Activated naive CD8-positive, alpha-beta T cell treated with anti-CD3 and anti-CD28 coated beads for 36 hours (primary cell): ENCODE measurements at regions not wholly inside any gene's neighbourhood (a gene's known extent, or its start where the extent isn't known, plus 50 kb on each side); places are given as distances from the start of the nearest gene placed in this dataset.
"Not testable (repeated sequence)": the region's sequence is repeated elsewhere in the genome, so short reads cannot be mapped to it uniquely, and the experiment has no call there.

Experiments used
- DNase-seq: peaks from one replicate; pipeline ENCODE4 v3.0.0; 2021
- H3K27ac Mint-ChIP-seq: one replicate; pipeline ENCODE4 v1.8.0; 2022; ENCODE audit warnings: mild to moderate bottlenecking, moderate library complexity, mixed read lengths
- H3K27me3 Mint-ChIP-seq: one replicate; pipeline ENCODE4 v1.8.0; 2022; ENCODE audit warnings: mild to moderate bottlenecking, mixed read lengths
- H3K36me3 Mint-ChIP-seq: one replicate; pipeline ENCODE4 v1.8.0; 2021; ENCODE audit warnings: mild to moderate bottlenecking, mixed read lengths
- H3K4me1 Mint-ChIP-seq: one replicate; pipeline ENCODE4 v1.8.0; 2021; ENCODE audit warnings: mixed read lengths
- H3K4me3 Mint-ChIP-seq: one replicate; pipeline ENCODE4 v1.8.0; 2022; ENCODE audit warnings: mild to moderate bottlenecking, moderate library complexity, mixed read lengths
- H3K9me3 Mint-ChIP-seq: one replicate; pipeline ENCODE4 v1.8.0; 2022; ENCODE audit warnings: mixed read lengths

- Mint-ChIP-seq H3K4me3 (no peak overlapping the region), H3K36me3 (no peaks in the 10 kb centered on the region), H3K27ac (no peak overlapping the region), H3K27me3 (no peaks in the 10 kb centered on the region), H3K4me1 (no peaks in the 10 kb centered on the region), H3K9me3 (peaks cover 1% of the 10 kb centered on the region)
- no peak for DNase-seq
Observed at GRCh38 chr13:73661687-73662425, 472.3 kb downstream of the KLF12 start.

GRCh38 chr13:73661066-73661465 lies 473.1 kb downstream of the KLF12 start:
- no peak overlapping the region for H3K4me3 Mint-ChIP-seq
- no peak for DNase-seq
- H3K27me3 Mint-ChIP-seq, result no peaks in the 10 kb centered on the region
- no peaks in the 10 kb centered on the region for H3K36me3 Mint-ChIP-seq
- no peak overlapping the region for H3K27ac Mint-ChIP-seq
- peaks cover 1% of the 10 kb centered on the region for H3K9me3 Mint-ChIP-seq
- H3K4me1 Mint-ChIP-seq, result no peaks in the 10 kb centered on the region

GRCh38 chr13:73658639-73659038 lies 475.6 kb downstream of the KLF12 start:
- peaks cover 1% of the 10 kb centered on the region for H3K9me3 Mint-ChIP-seq
- no peak overlapping the region for H3K4me3 Mint-ChIP-seq
- no peak overlapping the region for H3K27ac Mint-ChIP-seq
- H3K4me1 Mint-ChIP-seq, result no peaks in the 10 kb centered on the region
- no peak for DNase-seq
- H3K27me3 Mint-ChIP-seq, result no peaks in the 10 kb centered on the region
- no peaks in the 10 kb centered on the region for H3K36me3 Mint-ChIP-seq

- Mint-ChIP-seq H3K9me3 (peaks cover 1% of the 10 kb centered on the region), H3K27me3 (no peaks in the 10 kb centered on the region), H3K4me3 (no peak overlapping the region), H3K36me3 (no peaks in the 10 kb centered on the region), H3K27ac (no peak overlapping the region), H3K4me1 (no peaks in the 10 kb centered on the region)
- no peak for DNase-seq
Observed at GRCh38 chr13:73657821-73658540, 476.2 kb downstream of the KLF12 start.

GRCh38 chr13:73656863-73657262 lies 477.3 kb downstream of the KLF12 start:
- no peaks in the 10 kb centered on the region for H3K36me3 Mint-ChIP-seq

GRCh38 chr13:73653688-73654087 lies 480.5 kb downstream of the KLF12 start:
- Mint-ChIP-seq H3K4me1 (no peaks in the 10 kb centered on the region), H3K36me3 (no peaks in the 10 kb centered on the region), H3K27me3 (no peaks in the 10 kb centered on the region), H3K9me3 (peaks cover 3% of the 10 kb centered on the region), H3K4me3 (no peak overlapping the region), H3K27ac (no peak overlapping the region)
- DNase-seq, result no peak

More at GRCh38 chr13:73656863-73657262, 477.3 kb downstream of the KLF12 start:
- H3K27me3 Mint-ChIP-seq, result no peaks in the 10 kb centered on the region
- H3K4me1 Mint-ChIP-seq, result no peaks in the 10 kb centered on the region
- DNase-seq, result no peak
- H3K9me3 Mint-ChIP-seq, result peaks cover 1% of the 10 kb centered on the region
- H3K27ac Mint-ChIP-seq, result no peak overlapping the region
- H3K4me3 Mint-ChIP-seq, result no peak overlapping the region

- no peak for DNase-seq
- Mint-ChIP-seq H3K4me1 (no peaks in the 10 kb centered on the region), H3K9me3 (peaks cover 11% of the 10 kb centered on the region), H3K27me3 (no peaks in the 10 kb centered on the region), H3K4me3 (no peak overlapping the region), H3K27ac (no peak overlapping the region), H3K36me3 (no peaks in the 10 kb centered on the region)
Observed at GRCh38 chr13:73647417-73647816, 486.8 kb downstream of the KLF12 start.

GRCh38 chr13:73640476-73641179 lies 493.6 kb downstream of the KLF12 start:
- not testable (repeated sequence) for H3K4me3 Mint-ChIP-seq, H3K36me3 Mint-ChIP-seq, DNase-seq, H3K4me1 Mint-ChIP-seq, H3K27me3 Mint-ChIP-seq, H3K27ac Mint-ChIP-seq, H3K9me3 Mint-ChIP-seq

GRCh38 chr13:73635166-73635787 lies 498.9 kb downstream of the KLF12 start:
- peaks cover under 1% of the 10 kb centered on the region for H3K9me3 Mint-ChIP-seq
- DNase-seq, result no peak
- H3K27me3 Mint-ChIP-seq, result no peaks in the 10 kb centered on the region
- no peak overlapping the region for H3K4me3 Mint-ChIP-seq
- peaks cover 14% of the 10 kb centered on the region for H3K4me1 Mint-ChIP-seq
- no peaks in the 10 kb centered on the region for H3K36me3 Mint-ChIP-seq
- H3K27ac Mint-ChIP-seq, result no peak overlapping the region

- DNase-seq, result no peak
- Mint-ChIP-seq H3K4me1 (peaks cover 14% of the 10 kb centered on the region), H3K4me3 (no peak overlapping the region)
Observed at GRCh38 chr13:73633817-73634460, 500.3 kb downstream of the KLF12 start.

GRCh38 chr13:73631411-73631810 lies 502.8 kb downstream of the KLF12 start:
- no peaks in the 10 kb centered on the region for H3K9me3 Mint-ChIP-seq
- no peak overlapping the region for H3K27ac Mint-ChIP-seq
- no peaks in the 10 kb centered on the region for H3K27me3 Mint-ChIP-seq
- H3K4me1 Mint-ChIP-seq, result peaks cover 16% of the 10 kb centered on the region
- no peak overlapping the region for H3K4me3 Mint-ChIP-seq
- no peak for DNase-seq
- H3K36me3 Mint-ChIP-seq, result no peaks in the 10 kb centered on the region

More at GRCh38 chr13:73633817-73634460, 500.3 kb downstream of the KLF12 start:
- Mint-ChIP-seq H3K27me3 (no peaks in the 10 kb centered on the region), H3K9me3 (no peaks in the 10 kb centered on the region), H3K36me3 (no peaks in the 10 kb centered on the region), H3K27ac (no peak overlapping the region)

- H3K4me3 Mint-ChIP-seq, result no peak overlapping the region
- no peaks in the 10 kb centered on the region for H3K9me3 Mint-ChIP-seq
- H3K27ac Mint-ChIP-seq, result peak overlapping the region; percentile 42
- no peaks in the 10 kb centered on the region for H3K36me3 Mint-ChIP-seq
- H3K27me3 Mint-ChIP-seq, result no peaks in the 10 kb centered on the region
- DNase-seq, result no peak
- peaks cover 26% of the 10 kb centered on the region for H3K4me1 Mint-ChIP-seq
Observed at GRCh38 chr13:73625562-73626339, 508.5 kb downstream of the KLF12 start.

GRCh38 chr13:73623281-73623680 lies 510.9 kb downstream of the KLF12 start:
- H3K36me3 Mint-ChIP-seq, result no peaks in the 10 kb centered on the region
- no peaks in the 10 kb centered on the region for H3K9me3 Mint-ChIP-seq
- H3K4me1 Mint-ChIP-seq, result peaks cover 29% of the 10 kb centered on the region
- DNase-seq, result no peak
- H3K4me3 Mint-ChIP-seq, result no peak overlapping the region
- H3K27ac Mint-ChIP-seq, result no peak overlapping the region
- H3K27me3 Mint-ChIP-seq, result no peaks in the 10 kb centered on the region

GRCh38 chr13:73622381-73622780 lies 511.8 kb downstream of the KLF12 start:
- Mint-ChIP-seq H3K4me1 (peaks cover 29% of the 10 kb centered on the region), H3K36me3 (no peaks in the 10 kb centered on the region)

More at GRCh38 chr13:73622381-73622780, 511.8 kb downstream of the KLF12 start:
- no peaks in the 10 kb centered on the region for H3K27me3 Mint-ChIP-seq
- no peaks in the 10 kb centered on the region for H3K9me3 Mint-ChIP-seq
- H3K4me3 Mint-ChIP-seq, result no peak overlapping the region
- no peak for DNase-seq
- H3K27ac Mint-ChIP-seq, result no peak overlapping the region
